GM06990 (cell line): ENCODE measurements at regions not wholly inside any gene's neighbourhood (a gene's known extent, or its start where the extent isn't known, plus 50 kb on each side); places are given as distances from the start of the nearest gene placed in this dataset.
"Not testable (repeated sequence)": the region's sequence is repeated elsewhere in the genome, so short reads cannot be mapped to it uniquely, and the experiment has no call there.

Source experiments
- DNase-seq: peaks from one replicate; pipeline ENCODE4 v3.0.0-alpha.2; 2011; ENCODE audit not compliant: insufficient read length; ENCODE audit errors: extremely low read depth
- H3K27me3 ChIP-seq: replicated peaks from 2 replicates; pipeline ENCODE4 v1.6.0; 2011; ENCODE audit warnings: low read length; ENCODE audit not compliant: control insufficient read depth, insufficient read depth
- H3K36me3 ChIP-seq: 2 replicates; pipeline ENCODE4 v1.5.1; 2011; ENCODE audit warnings: low read length; ENCODE audit not compliant: control insufficient read depth, insufficient read depth
- H3K4me3 ChIP-seq: replicated peaks from 2 replicates; pipeline ENCODE4 v1.5.1; 2011; ENCODE audit warnings: low read depth, mild to moderate bottlenecking, control low read depth, low read length
- CTCF ChIP-seq: IDR thresholded peaks from 2 replicates; pipeline ENCODE4 v1.5.1; 2011; ENCODE audit warnings: low read length, control low read depth, mild to moderate bottlenecking, inconsistent platforms; ENCODE audit not compliant: insufficient read depth, poor library complexity, severe bottlenecking

GRCh38 chrX:145393702-145394235, 146.5 kb downstream of the SPANXN1 start:
- Histone ChIP-seq H3K36me3 (no peaks in the 10 kb centered on the region), H3K27me3 (no peaks in the 10 kb centered on the region), H3K4me3 (no peak overlapping the region)
- peak; percentile 32 for TF ChIP-seq CTCF
- no peak for DNase-seq

GRCh38 chrX:145394344-145394743, 147.0 kb downstream of the SPANXN1 start:
- no peak for TF ChIP-seq CTCF
- Histone ChIP-seq H3K36me3 (no peaks in the 10 kb centered on the region), H3K4me3 (no peak overlapping the region), H3K27me3 (no peaks in the 10 kb centered on the region)
- DNase-seq, result no peak

GRCh38 chrX:145396612-145397011, 149.3 kb downstream of the SPANXN1 start:
- Histone ChIP-seq H3K36me3 (no peaks in the 10 kb centered on the region), H3K27me3 (no peaks in the 10 kb centered on the region), H3K4me3 (no peak overlapping the region)
- no peak for TF ChIP-seq CTCF
- DNase-seq, result no peak

- TF ChIP-seq CTCF, result peak; percentile 71
- Histone ChIP-seq H3K36me3 (no peaks in the 10 kb centered on the region), H3K27me3 (no peaks in the 10 kb centered on the region), H3K4me3 (no peak overlapping the region)
- no peak for DNase-seq
Measured at GRCh38 chrX:145405012-145405411, 157.7 kb downstream of the SPANXN1 start.

- Histone ChIP-seq H3K27me3 (no peaks in the 10 kb centered on the region), H3K36me3 (no peaks in the 10 kb centered on the region), H3K4me3 (no peak overlapping the region)
- DNase-seq, result no peak
- no peak for TF ChIP-seq CTCF
Measured at GRCh38 chrX:145410622-145411021, 163.3 kb downstream of the SPANXN1 start.

GRCh38 chrX:145436211-145436610, 188.9 kb downstream of the SPANXN1 start:
- H3K4me3 ChIP-seq, H3K27me3 ChIP-seq, DNase-seq, H3K36me3 ChIP-seq: not testable (repeated sequence)
